Skeletal muscle tissue (tissue), 3 donors: ENCODE measurements at regions not wholly inside any gene's neighbourhood (a gene's known extent, or its start where the extent isn't known, plus 50 kb on each side); places are given as distances from the start of the nearest gene placed in this dataset.

Source experiments
- H3K27ac ChIP-seq: one replicate; pipeline ENCODE4 v1.7.0; 2013; ENCODE audit warnings: mild to moderate bottlenecking, low read depth, low read length, inconsistent platforms
- H3K27me3 ChIP-seq, 3 donors: one replicate each; pipeline ENCODE4 v1.7.0; 2013; ENCODE audit warnings: low read length in 3 of 3; ENCODE audit not compliant: control insufficient read depth in 3 of 3, insufficient read depth in 3 of 3
- H3K36me3 ChIP-seq, 3 donors: one replicate each; pipeline ENCODE4 v1.7.0; 2013; ENCODE audit warnings: low read length in 3 of 3; ENCODE audit not compliant: control insufficient read depth in 3 of 3, insufficient read depth in 3 of 3
- H3K4me1 ChIP-seq, 3 donors: one replicate each; pipeline ENCODE4 v1.7.0; 2013; ENCODE audit warnings: low read length in 3 of 3, mild to moderate bottlenecking in 3 of 3; ENCODE audit not compliant: control insufficient read depth in 3 of 3, insufficient read depth in 3 of 3
- H3K4me3 ChIP-seq, 3 donors: one replicate each; pipeline ENCODE4 v1.7.0; 2013; ENCODE audit warnings: low read length in 3 of 3
- H3K9ac ChIP-seq, 3 donors: one replicate each; pipeline ENCODE4 v1.7.0; 2013; ENCODE audit warnings: low read length in 3 of 3, mild to moderate bottlenecking in 3 of 3, moderate library complexity in 2 of 3, low read depth in 1 of 3
- H3K9me3 ChIP-seq, 3 donors: one replicate each; pipeline ENCODE4 v1.7.0; 2013; ENCODE audit warnings: low read length in 3 of 3; ENCODE audit not compliant: control insufficient read depth in 3 of 3
- donor health status: Osteomylitis.

GRCh38 chr21:22120616-22121266 is 1122.5 kb downstream of the NCAM2 start:
- Histone ChIP-seq H3K36me3 (no peaks in the 10 kb centered on the region), H3K9me3 (peaks cover 0 to 5% (median 4%) of the 10 kb centered on the region in 3 donors), H3K4me1 (no peaks in the 10 kb centered on the region), H3K4me3 (no peak overlapping the region), H3K27ac (no peak overlapping the region), H3K9ac (no peak overlapping the region), H3K27me3 (no peaks in the 10 kb centered on the region)

- Histone ChIP-seq H3K4me1 (no peaks in the 10 kb centered on the region), H3K4me3 (no peak overlapping the region), H3K27me3 (no peaks in the 10 kb centered on the region), H3K9me3 (peaks cover 0 to 5% (median 4%) of the 10 kb centered on the region in 3 donors), H3K27ac (no peak overlapping the region), H3K36me3 (no peaks in the 10 kb centered on the region), H3K9ac (no peak overlapping the region)
Measured at GRCh38 chr21:22125581-22125980, 1127.4 kb downstream of the NCAM2 start.

- Histone ChIP-seq H3K9ac (no peak overlapping the region), H3K4me1 (no peaks in the 10 kb centered on the region), H3K4me3 (no peak overlapping the region), H3K36me3 (no peaks in the 10 kb centered on the region), H3K9me3 (no peaks in the 10 kb centered on the region), H3K27ac (no peak overlapping the region), H3K27me3 (no peaks in the 10 kb centered on the region)
Measured at GRCh38 chr21:22128671-22129070, 1130.5 kb downstream of the NCAM2 start.

GRCh38 chr21:22132358-22133071 is 1134.3 kb downstream of the NCAM2 start:
- H3K36me3 ChIP-seq: no peaks in the 10 kb centered on the region
- no peak overlapping the region for H3K27ac ChIP-seq
- H3K9me3 ChIP-seq: no peaks in the 10 kb centered on the region
- no peaks in the 10 kb centered on the region for H3K27me3 ChIP-seq
- no peak overlapping the region for H3K4me3 ChIP-seq
- no peak overlapping the region for H3K9ac ChIP-seq
- H3K4me1 ChIP-seq: no peaks in the 10 kb centered on the region

- no peak overlapping the region for H3K27ac ChIP-seq
- no peaks in the 10 kb centered on the region for H3K36me3 ChIP-seq
- no peak overlapping the region for H3K4me3 ChIP-seq
- H3K9me3 ChIP-seq: no peaks in the 10 kb centered on the region
- H3K27me3 ChIP-seq: no peaks in the 10 kb centered on the region
- H3K9ac ChIP-seq: no peak overlapping the region
- H3K4me1 ChIP-seq: no peaks in the 10 kb centered on the region
Measured at GRCh38 chr21:22136740-22137139, 1138.5 kb downstream of the NCAM2 start.

GRCh38 chr21:22138297-22139016 is 1140.2 kb downstream of the NCAM2 start:
- Histone ChIP-seq H3K36me3 (no peaks in the 10 kb centered on the region), H3K9me3 (no peaks in the 10 kb centered on the region), H3K4me1 (no peaks in the 10 kb centered on the region), H3K27me3 (no peaks in the 10 kb centered on the region), H3K9ac (no peak overlapping the region), H3K27ac (no peak overlapping the region), H3K4me3 (no peak overlapping the region)

GRCh38 chr21:22145545-22145944 is 1147.3 kb downstream of the NCAM2 start:
- Histone ChIP-seq H3K9me3 (peaks cover 0 to 2% (median 0%) of the 10 kb centered on the region in 3 donors), H3K4me1 (no peaks in the 10 kb centered on the region), H3K27ac (no peak overlapping the region), H3K36me3 (no peaks in the 10 kb centered on the region), H3K4me3 (no peak overlapping the region), H3K27me3 (no peaks in the 10 kb centered on the region), H3K9ac (no peak overlapping the region)

- Histone ChIP-seq H3K27ac (no peak overlapping the region), H3K9ac (no peak overlapping the region), H3K4me1 (no peaks in the 10 kb centered on the region), H3K4me3 (no peak overlapping the region), H3K36me3 (no peaks in the 10 kb centered on the region), H3K9me3 (no peaks in the 10 kb centered on the region), H3K27me3 (no peaks in the 10 kb centered on the region)
Measured at GRCh38 chr21:22154579-22155274, 1156.5 kb downstream of the NCAM2 start.

GRCh38 chr21:22164912-22165311 is 1166.7 kb downstream of the NCAM2 start:
- Histone ChIP-seq H3K27ac (no peak overlapping the region), H3K27me3 (no peaks in the 10 kb centered on the region), H3K4me1 (no peaks in the 10 kb centered on the region), H3K9ac (no peak overlapping the region), H3K4me3 (no peak overlapping the region), H3K9me3 (no peaks in the 10 kb centered on the region), H3K36me3 (no peaks in the 10 kb centered on the region)
